ENCODE measurements at regions not wholly inside any gene's neighbourhood (a gene's known extent, or its start where the extent isn't known, plus 50 kb on each side); places are given as distances from the start of the nearest gene placed in this dataset.

DNA sequence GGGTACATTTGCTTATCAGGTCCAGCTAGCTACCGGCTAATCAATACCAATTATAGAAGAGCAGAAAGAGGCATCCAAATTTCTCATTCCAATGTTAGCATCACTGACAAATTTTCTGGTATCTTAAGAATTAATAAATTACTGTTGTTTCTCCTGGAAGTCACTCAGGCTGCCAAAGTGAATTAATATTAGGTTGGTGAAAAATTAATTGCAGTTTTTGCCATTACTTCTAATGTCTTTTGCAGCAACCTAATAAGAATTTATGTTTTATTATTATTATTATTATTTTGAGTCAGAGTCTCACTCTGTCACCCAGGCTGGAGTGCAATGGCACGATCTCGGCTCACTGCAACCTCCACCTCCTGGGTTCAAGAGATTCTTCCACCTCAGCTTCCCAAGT, 979.9 kb downstream of the TYW1 start:
- Mint-ChIP-seq H3K4me3 (no peak overlapping the region), H3K36me3 (no peaks in the 10 kb centered on the region), H3K4me1 (no peaks in the 10 kb centered on the region), H3K27me3 (no peaks in the 10 kb centered on the region), H3K27ac (no peak overlapping the region), H3K9me3 (peaks cover 0 to 3% of the 10 kb centered on the region in 2 donors)
- DNase-seq (no peak), ATAC-seq (replicated peaks) (no peak)

DNA sequence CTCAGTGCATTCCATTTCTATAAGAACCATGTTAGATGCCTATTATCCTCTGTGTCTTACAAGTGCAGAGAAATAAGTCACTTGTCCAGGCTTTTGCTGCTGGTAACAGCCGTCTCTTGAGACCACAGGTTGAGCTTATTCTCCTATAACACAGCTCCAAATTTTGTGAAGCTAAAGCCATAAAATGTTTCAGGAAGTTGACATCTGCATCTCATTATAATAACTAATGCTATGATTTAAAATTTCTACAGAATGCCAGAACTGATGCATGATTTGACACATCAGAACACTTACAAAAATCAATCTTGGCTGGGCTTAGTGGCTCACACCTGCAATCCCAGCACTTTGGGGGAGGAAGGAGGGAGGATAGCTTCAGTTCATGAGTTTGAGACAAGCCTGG, 986.9 kb downstream of the TYW1 start:
- H3K4me3 Mint-ChIP-seq = no peak overlapping the region
- H3K4me1 Mint-ChIP-seq = no peaks in the 10 kb centered on the region
- peaks cover 0 to 5% of the 10 kb centered on the region in 2 donors for H3K9me3 Mint-ChIP-seq
- no peaks in the 10 kb centered on the region for H3K27me3 Mint-ChIP-seq
- no peaks in the 10 kb centered on the region for H3K36me3 Mint-ChIP-seq
- no peak for DNase-seq
- ATAC-seq (replicated peaks) = no peak
- no peak overlapping the region for H3K27ac Mint-ChIP-seq

DNA sequence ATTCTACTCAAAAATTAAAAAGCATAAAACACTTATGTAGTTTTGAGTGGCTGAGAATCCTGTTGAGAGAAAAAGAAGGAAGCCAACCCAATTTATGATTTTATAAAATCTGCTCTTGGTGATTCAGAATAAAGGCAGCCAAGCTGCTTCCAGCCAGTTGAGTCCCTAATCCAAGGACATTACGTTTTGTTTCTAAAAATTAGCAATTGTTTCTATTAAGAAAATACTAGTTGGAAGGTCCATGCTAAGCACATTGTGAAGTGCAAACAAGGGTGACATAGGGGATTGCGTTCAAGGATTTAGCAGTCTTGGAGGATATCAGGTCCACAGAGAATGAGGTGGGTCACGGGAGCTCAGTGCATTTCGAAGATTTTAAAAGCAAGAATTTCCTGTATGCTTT, 987.7 kb downstream of the TYW1 start:
- H3K9me3 Mint-ChIP-seq = peaks cover 0 to 5% of the 10 kb centered on the region in 2 donors
- no peak for ATAC-seq (replicated peaks)
- H3K36me3 Mint-ChIP-seq = no peaks in the 10 kb centered on the region
- H3K4me3 Mint-ChIP-seq = no peak overlapping the region
- no peak overlapping the region for H3K27ac Mint-ChIP-seq
- DNase-seq = no peak
- H3K4me1 Mint-ChIP-seq = no peaks in the 10 kb centered on the region
- H3K27me3 Mint-ChIP-seq = no peaks in the 10 kb centered on the region

DNA sequence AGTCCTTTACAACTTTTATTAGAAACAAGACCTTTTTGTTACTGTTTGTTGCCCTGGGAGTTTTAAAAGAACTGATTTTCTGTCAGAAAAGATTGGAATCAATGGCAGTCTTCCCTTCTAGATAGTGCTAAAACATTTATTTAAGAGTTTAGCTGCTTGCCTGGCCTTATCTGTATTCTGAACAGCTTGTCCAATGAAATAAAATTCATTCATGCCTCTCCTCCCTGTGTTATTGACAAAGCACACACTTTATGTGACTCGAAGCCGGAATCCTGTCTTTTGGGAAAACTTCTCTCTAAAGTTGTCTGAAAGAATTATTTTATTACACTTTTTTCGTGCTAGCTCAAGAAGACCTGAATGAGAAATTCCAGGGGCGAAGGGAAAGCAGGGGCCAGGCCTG, 992.5 kb downstream of the TYW1 start:
- Mint-ChIP-seq H3K4me1 (no peaks in the 10 kb centered on the region), H3K27ac (no peak overlapping the region), H3K4me3 (no peak overlapping the region), H3K9me3 (no peaks in the 10 kb centered on the region), H3K27me3 (no peaks in the 10 kb centered on the region), H3K36me3 (no peaks in the 10 kb centered on the region)
- DNase-seq = no peak
- no peak for ATAC-seq (replicated peaks)

DNA sequence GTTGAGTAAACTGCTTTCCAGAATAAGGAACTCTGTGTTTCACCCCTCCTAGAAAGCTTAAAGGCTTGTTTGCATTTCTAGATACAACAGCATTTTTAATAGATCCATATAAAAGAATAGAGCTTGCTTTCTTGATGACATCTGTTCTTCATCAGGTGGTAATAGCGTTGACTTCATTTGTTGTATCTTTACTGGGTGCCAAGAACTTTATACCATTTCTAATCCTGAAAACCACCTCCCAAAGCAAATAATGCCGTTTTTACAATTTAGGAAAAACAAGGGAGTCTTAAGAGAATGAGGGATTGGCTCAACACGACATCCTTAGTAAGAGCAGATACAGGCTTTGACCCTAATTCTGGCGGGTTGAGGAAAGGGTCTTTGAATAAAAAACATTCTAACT, 993.4 kb downstream of the TYW1 start:
- Mint-ChIP-seq H3K4me3 (no peak overlapping the region), H3K36me3 (no peaks in the 10 kb centered on the region), H3K9me3 (peaks cover 0 to 1% of the 10 kb centered on the region in 2 donors), H3K27me3 (no peaks in the 10 kb centered on the region), H3K27ac (no peak overlapping the region), H3K4me1 (no peaks in the 10 kb centered on the region)
- ATAC-seq (replicated peaks) (no peak), DNase-seq (no peak)

DNA sequence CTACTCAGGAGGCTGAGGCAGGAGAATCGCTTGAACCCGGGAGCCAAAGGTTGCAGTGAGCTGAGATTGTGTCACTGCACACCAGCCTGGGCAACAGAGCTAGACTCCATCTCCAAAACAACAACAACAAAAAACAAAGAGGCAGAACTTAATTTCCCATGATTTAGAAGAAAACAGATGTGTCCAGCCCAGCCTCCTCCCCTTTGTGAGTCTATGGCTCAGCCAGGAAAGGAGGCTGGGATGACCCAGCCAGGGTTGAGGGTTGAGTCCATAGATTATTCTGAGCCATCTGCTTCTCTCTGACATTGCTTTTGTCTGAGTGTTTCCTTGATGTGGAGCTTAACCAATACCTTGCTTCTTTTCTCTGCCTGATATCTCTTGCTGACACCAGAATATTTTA, 994.1 kb downstream of the TYW1 start:
- DNase-seq = no peak
- no peaks in the 10 kb centered on the region for H3K4me1 Mint-ChIP-seq
- no peak overlapping the region for H3K27ac Mint-ChIP-seq
- no peaks in the 10 kb centered on the region for H3K27me3 Mint-ChIP-seq
- no peak for ATAC-seq (replicated peaks)
- H3K9me3 Mint-ChIP-seq = peaks cover 0 to 1% of the 10 kb centered on the region in 2 donors
- H3K36me3 Mint-ChIP-seq = no peaks in the 10 kb centered on the region
- H3K4me3 Mint-ChIP-seq = no peak overlapping the region

DNA sequence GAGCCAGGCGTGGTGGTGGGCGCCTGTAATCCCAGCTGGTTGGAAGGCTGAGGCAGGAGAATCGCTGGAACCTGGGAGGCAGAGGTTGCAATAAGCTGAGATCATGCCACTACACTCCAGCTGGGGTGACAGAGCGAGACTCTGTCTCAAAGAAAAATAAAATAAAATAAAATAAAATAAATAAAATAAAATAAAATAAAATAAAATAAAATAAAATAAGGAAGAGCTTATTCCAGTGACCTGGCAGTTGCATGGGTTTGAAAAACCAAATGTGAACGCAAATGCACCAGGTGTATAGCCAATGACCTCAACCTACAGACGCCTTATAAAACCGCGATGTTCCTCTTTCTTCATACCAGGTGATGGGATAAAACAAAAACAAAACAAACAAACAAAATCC, 995.7 kb downstream of the TYW1 start:
- H3K4me3 Mint-ChIP-seq = no peak overlapping the region
- DNase-seq (no peak), ATAC-seq (replicated peaks) (no peak)
- H3K36me3 Mint-ChIP-seq = no peaks in the 10 kb centered on the region
- no peaks in the 10 kb centered on the region for H3K4me1 Mint-ChIP-seq
- peaks cover 1% of the 10 kb centered on the region in 2 donors for H3K9me3 Mint-ChIP-seq
- no peak overlapping the region for H3K27ac Mint-ChIP-seq
- no peaks in the 10 kb centered on the region for H3K27me3 Mint-ChIP-seq

DNA sequence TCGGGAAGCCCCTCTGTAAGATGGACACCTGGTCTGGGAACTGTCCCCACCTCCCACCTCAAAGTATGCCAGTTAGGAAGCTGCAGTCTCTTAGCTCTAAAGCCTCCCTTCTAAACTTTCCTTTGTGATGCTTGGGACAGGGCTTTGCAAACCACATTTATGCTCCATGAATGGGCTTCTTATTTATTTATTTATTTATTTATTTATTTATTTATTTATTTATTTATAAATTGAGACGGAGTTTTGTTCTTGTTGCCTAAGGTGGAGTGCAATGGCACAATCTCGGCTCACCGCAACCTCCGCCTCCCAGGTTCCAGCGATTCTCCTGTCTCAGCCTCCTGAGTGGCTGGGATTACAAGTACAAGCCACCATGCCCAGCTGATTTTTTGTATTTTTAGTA, 1009.4 kb downstream of the TYW1 start:
- peaks cover under 1 to 2% of the 10 kb centered on the region in 2 donors for H3K9me3 Mint-ChIP-seq
- H3K4me1 Mint-ChIP-seq = no peaks in the 10 kb centered on the region
- H3K27me3 Mint-ChIP-seq = no peaks in the 10 kb centered on the region
- H3K27ac Mint-ChIP-seq = no peak overlapping the region
- ATAC-seq (replicated peaks) (no peak), DNase-seq (no peak)
- H3K4me3 Mint-ChIP-seq = no peak overlapping the region
- H3K36me3 Mint-ChIP-seq = no peaks in the 10 kb centered on the region

DNA sequence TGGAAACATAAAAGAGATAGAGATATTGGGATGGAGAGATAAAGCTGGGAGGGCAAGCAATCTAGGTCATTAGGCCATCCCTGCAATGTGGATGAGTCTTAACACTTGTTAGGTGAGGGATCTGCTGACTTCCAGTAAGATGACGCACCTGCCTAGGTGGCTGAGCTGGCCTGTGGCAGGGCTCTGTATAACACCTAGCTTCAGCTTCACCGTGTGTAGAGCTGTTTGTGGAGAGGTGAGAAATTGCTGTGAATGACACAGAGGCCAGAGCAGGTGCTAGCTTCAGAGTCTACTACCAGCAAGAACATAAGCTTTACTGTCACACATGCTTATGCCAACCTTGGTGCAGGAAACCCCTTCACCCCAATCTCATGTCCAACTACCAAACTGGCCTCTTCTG, 1010.0 kb downstream of the TYW1 start:
- H3K27ac Mint-ChIP-seq = no peak overlapping the region
- H3K36me3 Mint-ChIP-seq = no peaks in the 10 kb centered on the region
- no peaks in the 10 kb centered on the region for H3K27me3 Mint-ChIP-seq
- no peak for DNase-seq
- H3K4me1 Mint-ChIP-seq = no peaks in the 10 kb centered on the region
- no peak for ATAC-seq (replicated peaks)
- peaks cover 2 to 5% of the 10 kb centered on the region in 2 donors for H3K9me3 Mint-ChIP-seq
- no peak overlapping the region for H3K4me3 Mint-ChIP-seq

DNA sequence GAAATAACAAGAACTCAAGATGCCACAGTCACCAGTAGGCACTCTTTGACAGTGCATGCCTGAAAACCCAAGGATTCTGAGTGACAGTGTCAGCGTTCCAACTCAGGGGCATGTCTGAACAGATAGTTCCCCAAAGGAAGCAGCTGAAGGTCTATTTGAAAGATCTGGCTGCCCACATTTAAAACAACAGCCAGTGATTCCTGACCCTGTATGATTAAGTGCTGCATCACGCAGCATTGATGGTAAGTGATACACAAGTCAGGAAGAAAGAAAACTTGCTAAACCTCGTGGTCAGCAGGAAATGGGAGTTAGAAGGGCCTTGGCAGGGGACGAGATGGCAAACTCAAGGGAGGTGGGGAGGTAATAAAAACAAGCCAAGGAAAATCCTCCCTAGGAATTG, 1013.1 kb downstream of the TYW1 start:
- ATAC-seq (replicated peaks) (no peak), DNase-seq (no peak)
- no peak overlapping the region for H3K4me3 Mint-ChIP-seq
- H3K36me3 Mint-ChIP-seq = no peaks in the 10 kb centered on the region
- H3K9me3 Mint-ChIP-seq = peaks cover 0 to 6% of the 10 kb centered on the region in 2 donors
- no peaks in the 10 kb centered on the region for H3K4me1 Mint-ChIP-seq
- no peaks in the 10 kb centered on the region for H3K27me3 Mint-ChIP-seq
- no peak overlapping the region for H3K27ac Mint-ChIP-seq

DNA sequence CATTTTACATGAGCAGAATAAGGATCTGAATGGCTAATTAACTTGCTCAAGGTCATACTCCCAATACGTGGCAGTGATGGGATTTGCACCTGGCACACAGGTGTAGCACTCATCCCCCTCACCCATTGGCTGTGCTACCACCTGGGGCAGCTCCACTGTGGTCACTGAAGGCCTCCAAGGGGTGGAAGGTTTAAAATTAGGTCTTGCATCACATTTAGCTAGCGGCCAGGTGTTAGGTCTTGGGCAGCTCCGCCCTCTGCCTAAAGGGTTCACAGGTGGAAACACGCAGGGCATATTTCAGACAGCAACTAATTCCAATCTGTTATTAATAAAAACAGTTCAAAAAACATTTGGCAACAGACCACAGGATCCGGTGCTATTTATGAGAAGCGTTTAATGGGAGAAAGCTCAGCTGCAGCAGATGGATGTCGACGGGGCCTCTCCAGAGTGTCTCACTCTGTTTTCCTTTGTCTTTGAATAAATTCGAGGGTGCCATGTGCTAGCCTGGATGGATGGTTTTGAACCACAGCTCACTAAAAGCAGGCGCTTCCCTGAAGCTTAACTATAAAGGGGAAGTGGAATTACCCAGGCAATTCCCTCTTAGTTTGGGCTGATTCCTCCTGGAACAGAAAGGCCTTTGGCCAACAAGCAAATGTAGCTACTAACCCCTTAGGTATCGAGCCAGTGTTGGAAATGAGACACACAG, 1017.6 kb downstream of the TYW1 start:
- no peaks in the 10 kb centered on the region for H3K27me3 Mint-ChIP-seq
- DNase-seq (no peak), ATAC-seq (replicated peaks) (no peak)
- H3K27ac Mint-ChIP-seq = no peak overlapping the region
- no peak overlapping the region for H3K4me3 Mint-ChIP-seq
- H3K36me3 Mint-ChIP-seq = no peaks in the 10 kb centered on the region
- H3K4me1 Mint-ChIP-seq = no peaks in the 10 kb centered on the region
- H3K9me3 Mint-ChIP-seq = peaks cover 0 to 6% of the 10 kb centered on the region in 2 donors

DNA sequence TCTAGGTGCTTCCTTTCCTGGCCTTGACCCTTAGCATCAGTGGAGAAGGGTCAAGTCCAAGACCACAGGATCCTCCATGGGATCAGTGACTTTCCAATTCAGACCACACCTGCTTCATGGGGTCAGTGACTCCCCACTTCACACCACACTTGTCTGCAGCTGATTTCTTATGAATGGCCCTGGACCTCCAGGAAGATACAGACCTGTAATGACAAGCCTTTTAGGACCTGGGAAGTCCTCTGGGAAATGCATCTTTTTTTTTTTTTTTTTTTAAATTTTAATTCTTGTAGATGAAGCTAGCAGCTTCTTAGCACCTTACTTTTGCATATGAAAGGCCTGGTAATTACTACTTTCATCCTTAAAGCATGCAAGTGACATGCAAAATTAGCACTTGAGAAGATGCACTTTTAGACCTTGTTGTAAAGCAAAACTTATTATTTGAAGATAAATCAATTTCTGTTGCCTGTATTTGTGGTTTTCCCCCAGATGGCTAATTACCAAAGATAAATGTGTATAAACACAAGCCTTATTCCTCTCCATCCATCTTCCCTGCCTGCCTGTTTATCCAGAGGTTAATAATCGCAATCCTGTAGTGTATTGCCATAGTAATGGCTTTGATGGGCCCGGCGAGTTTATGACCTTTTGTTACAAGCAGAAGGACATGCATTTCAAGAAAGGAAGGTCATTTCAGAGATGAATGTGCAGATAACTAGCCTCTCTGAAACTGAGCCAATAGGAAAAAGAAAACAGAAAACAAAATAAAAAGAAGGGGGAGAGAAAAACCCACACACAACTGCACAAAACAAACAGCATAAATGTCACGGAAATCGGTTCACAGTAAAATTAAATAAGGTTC, 1018.7 kb downstream of the TYW1 start:
- Mint-ChIP-seq H3K4me3 (no peak overlapping the region), H3K36me3 (no peaks in the 10 kb centered on the region), H3K27ac (no peak overlapping the region), H3K27me3 (no peaks in the 10 kb centered on the region), H3K4me1 (no peaks in the 10 kb centered on the region), H3K9me3 (peaks cover 2 to 6% of the 10 kb centered on the region in 2 donors)
- DNase-seq (no peak), ATAC-seq (replicated peaks) (no peak)

DNA sequence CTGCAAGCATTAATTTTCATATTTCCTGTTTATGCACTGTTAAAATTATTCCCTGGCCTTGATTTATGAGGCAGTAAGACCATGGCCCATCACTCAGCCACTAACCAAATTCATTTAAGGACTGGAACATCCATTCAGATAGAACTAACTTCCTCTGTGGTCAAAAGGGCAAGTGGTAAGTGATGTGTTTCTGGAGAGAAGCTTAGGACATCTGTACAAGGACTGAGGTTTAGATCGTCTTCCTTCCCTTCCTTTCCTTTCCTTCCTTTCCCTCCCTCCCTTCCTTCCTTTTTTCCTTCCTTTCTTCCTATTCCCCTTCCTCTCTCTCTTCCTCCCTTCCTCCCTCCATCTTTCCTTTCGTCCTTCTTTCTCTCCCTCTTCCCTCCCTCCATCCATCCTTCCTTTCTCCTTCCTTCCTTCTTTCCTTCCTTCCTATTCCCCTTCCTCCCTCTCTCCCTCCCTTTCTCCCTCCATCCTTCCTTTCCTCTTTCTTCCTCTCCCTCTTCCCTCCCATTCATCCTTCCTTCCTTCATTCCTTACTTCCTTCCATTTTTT, 1019.4 kb downstream of the TYW1 start:
- DNase-seq (no peak), ATAC-seq (replicated peaks) (no peak)
- Mint-ChIP-seq H3K4me1 (no peaks in the 10 kb centered on the region), H3K27me3 (no peaks in the 10 kb centered on the region), H3K4me3 (no peak overlapping the region), H3K27ac (no peak overlapping the region), H3K36me3 (no peaks in the 10 kb centered on the region), H3K9me3 (peaks cover 2 to 6% of the 10 kb centered on the region in 2 donors)

DNA sequence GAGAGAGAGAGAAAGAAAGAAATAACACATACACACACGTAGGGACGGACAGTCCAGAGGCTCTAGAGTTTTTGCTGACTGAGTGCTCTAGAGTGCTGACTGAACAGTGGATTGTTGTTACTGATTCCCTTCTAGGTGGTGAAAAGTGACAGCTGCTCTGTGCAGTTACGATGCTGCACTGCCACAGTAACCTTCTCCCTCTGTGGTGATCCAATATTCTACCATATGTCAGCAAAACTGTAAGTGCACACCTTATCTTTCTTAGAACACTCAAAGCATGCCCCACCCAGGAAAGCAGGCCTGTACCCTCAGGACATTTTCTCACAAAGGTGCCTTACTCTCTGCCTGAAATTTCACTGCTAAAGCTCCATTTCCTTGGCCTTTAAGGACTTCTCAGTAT, 1023.5 kb downstream of the TYW1 start:
- Mint-ChIP-seq H3K36me3 (no peaks in the 10 kb centered on the region), H3K27me3 (no peaks in the 10 kb centered on the region), H3K27ac (no peak overlapping the region), H3K9me3 (peaks cover 6 to 8% of the 10 kb centered on the region in 2 donors), H3K4me1 (no peaks in the 10 kb centered on the region), H3K4me3 (no peak overlapping the region)
- DNase-seq (no peak), ATAC-seq (replicated peaks) (no peak)

DNA sequence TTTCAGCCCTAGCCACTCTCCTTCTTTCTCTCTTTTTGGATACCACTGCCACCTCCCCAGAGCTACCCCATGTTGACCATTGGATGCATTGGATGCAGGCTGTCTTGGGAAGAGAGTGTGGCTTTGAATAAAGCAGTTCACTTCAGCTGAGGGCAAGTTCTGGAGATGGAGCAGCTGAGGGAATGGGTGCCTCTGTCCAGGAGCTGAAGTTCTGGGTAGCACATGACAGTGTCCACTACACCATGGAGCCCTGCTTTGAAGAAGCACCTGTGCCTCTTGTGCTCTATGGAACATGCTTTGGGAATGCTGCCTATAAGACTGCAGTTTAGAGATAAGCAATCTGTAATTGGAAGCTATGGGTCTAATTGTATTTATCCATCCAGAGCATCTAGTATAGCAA, 1028.7 kb downstream of the TYW1 start:
- H3K4me1 Mint-ChIP-seq = no peaks in the 10 kb centered on the region
- ATAC-seq (replicated peaks) (no peak), DNase-seq (no peak)
- no peak overlapping the region for H3K27ac Mint-ChIP-seq
- H3K4me3 Mint-ChIP-seq = no peak overlapping the region
- H3K36me3 Mint-ChIP-seq = no peaks in the 10 kb centered on the region
- H3K27me3 Mint-ChIP-seq = no peaks in the 10 kb centered on the region
- H3K9me3 Mint-ChIP-seq = peaks cover 6 to 9% of the 10 kb centered on the region in 2 donors

All from stimulated activated naive B cell treated with anti-CD40 and anti-IgM and Interleukin-4, amounts not matched to agents 10 μg/mL and 1 μg/mL and 100 μg/mL, for 72 hours (primary cell).